Endodermal cell (in vitro differentiated cells): ENCODE measurements at regions not wholly inside any gene's neighbourhood (a gene's known extent, or its start where the extent isn't known, plus 50 kb on each side); places are given as distances from the start of the nearest gene placed in this dataset.

Experiments used
- DNase-seq: peaks from one replicate; pipeline ENCODE4 v3.0.0-alpha.2; 2017
- H3K27ac ChIP-seq: 2 replicates; pipeline ENCODE4 v1.5.1; 2013; ENCODE audit warnings: mild to moderate bottlenecking, low read depth, low read length, moderate library complexity
- H3K27me3 ChIP-seq: 2 replicates; pipeline ENCODE4 v1.6.1; 2013; ENCODE audit warnings: mild to moderate bottlenecking, low read length, moderate library complexity; ENCODE audit not compliant: insufficient read depth, control insufficient read depth, poor library complexity, severe bottlenecking
- H3K36me3 ChIP-seq: 2 replicates; pipeline ENCODE4 v1.7.0; 2013; ENCODE audit warnings: mild to moderate bottlenecking, low read length, moderate library complexity; ENCODE audit not compliant: control insufficient read depth, insufficient read depth
- H3K4me1 ChIP-seq: one replicate; pipeline ENCODE4 v1.7.0; 2013; ENCODE audit warnings: low read length; ENCODE audit not compliant: control insufficient read depth, insufficient read depth
- H3K4me3 ChIP-seq: 2 replicates; pipeline ENCODE4 v1.5.1; 2013; ENCODE audit warnings: mild to moderate bottlenecking, low read length, moderate library complexity
- H3K9ac ChIP-seq: 2 replicates; pipeline ENCODE4 v1.6.1; 2013; ENCODE audit warnings: mild to moderate bottlenecking, low read length, moderate library complexity; ENCODE audit not compliant: poor library complexity, severe bottlenecking; ENCODE audit errors: extremely low read depth
- H3K9me3 ChIP-seq: 2 replicates; pipeline ENCODE4 v1.6.1; 2013; ENCODE audit warnings: mild to moderate bottlenecking, low read length, moderate library complexity; ENCODE audit not compliant: control insufficient read depth
- H3K27ac Mint-ChIP-seq: 2 replicates; pipeline ENCODE4 v1.8.0; 2020; ENCODE audit warnings: mixed read lengths
- H3K27me3 Mint-ChIP-seq: 2 replicates; pipeline ENCODE4 v1.8.0; 2021; ENCODE audit warnings: mild to moderate bottlenecking, mixed read lengths; ENCODE audit not compliant: insufficient read depth
- H3K36me3 Mint-ChIP-seq: 2 replicates; pipeline ENCODE4 v1.8.0; 2020; ENCODE audit warnings: low read depth, mixed read lengths
- H3K4me1 Mint-ChIP-seq: 2 replicates; pipeline ENCODE4 v1.8.0; 2020; ENCODE audit warnings: mixed read lengths
- H3K4me3 Mint-ChIP-seq: 2 replicates; pipeline ENCODE4 v1.8.0; 2020; ENCODE audit warnings: mild to moderate bottlenecking, moderate library complexity, mixed read lengths
- H3K9me3 Mint-ChIP-seq: 2 replicates; pipeline ENCODE4 v1.8.0; 2020; ENCODE audit warnings: mild to moderate bottlenecking, mixed read lengths
- WGBS, 2 experiments: methylation state at CpG; one replicate each; pipeline versions ENCODE4 v1.1.5 to v1.1.7; 2013; ENCODE audit warnings: missing lambda C conversion rate in 2 of 2, mixed read lengths in 1 of 2; ENCODE audit not compliant: insufficient coverage in 1 of 2, insufficient read length in 1 of 2; 5-methylcytosine and 5-hydroxymethylcytosine counted together
- TF ChIP-seq, protein P1 (sequence below): fragments of 200-600 bp; sonication (generic); conservative IDR thresholded peaks from 2 replicates; pipeline ENCODE4 v1.5.0; 2021; ENCODE audit warnings: antibody characterized with exemption, mild to moderate bottlenecking

DNA sequence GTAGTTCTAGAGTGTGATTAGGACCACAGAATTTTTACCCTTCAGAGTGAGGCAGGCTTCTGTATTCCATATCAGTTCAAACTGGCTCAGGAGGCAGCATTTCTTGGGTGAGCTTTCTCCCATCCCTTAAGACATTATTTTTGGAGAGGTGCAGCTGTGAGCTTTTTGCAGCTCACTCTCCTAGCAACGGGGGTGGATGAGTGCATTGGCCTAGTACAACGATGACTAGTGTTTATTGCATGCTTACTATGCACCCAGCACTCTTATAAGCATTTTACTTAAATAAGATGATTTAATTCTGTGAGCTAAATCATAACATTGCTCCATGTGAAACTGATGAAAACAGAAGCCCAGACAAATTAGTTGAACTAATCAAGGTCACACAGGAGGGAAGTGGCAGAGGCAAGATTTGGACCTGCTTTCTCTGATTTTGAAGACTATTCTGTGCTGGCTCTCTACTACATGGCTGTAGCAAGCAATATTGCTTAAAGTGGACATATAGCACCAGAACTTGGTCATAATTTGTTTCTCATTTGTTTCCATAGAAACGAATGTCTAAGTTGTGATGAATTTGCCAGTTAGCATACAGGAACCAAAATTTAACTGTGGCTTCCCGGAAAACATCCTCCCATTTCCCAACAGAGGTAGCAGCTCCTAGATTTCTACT is 372.1 kb upstream of the RIOK2 start:
- Mint-ChIP-seq H3K9me3 (peaks cover 4% of the 10 kb centered on the region), H3K4me3 (no peak overlapping the region), H3K4me1 (peaks cover 15% of the 10 kb centered on the region), H3K27me3 (no peaks in the 10 kb centered on the region), H3K27ac (peak overlapping the region; percentile 39), H3K36me3 (no peaks in the 10 kb centered on the region)
- no peak overlapping the region for H3K9ac ChIP-seq
- no peak for DNase-seq
- no peaks in the 10 kb centered on the region for H3K27me3 ChIP-seq
- TF ChIP-seq, protein P1, sequence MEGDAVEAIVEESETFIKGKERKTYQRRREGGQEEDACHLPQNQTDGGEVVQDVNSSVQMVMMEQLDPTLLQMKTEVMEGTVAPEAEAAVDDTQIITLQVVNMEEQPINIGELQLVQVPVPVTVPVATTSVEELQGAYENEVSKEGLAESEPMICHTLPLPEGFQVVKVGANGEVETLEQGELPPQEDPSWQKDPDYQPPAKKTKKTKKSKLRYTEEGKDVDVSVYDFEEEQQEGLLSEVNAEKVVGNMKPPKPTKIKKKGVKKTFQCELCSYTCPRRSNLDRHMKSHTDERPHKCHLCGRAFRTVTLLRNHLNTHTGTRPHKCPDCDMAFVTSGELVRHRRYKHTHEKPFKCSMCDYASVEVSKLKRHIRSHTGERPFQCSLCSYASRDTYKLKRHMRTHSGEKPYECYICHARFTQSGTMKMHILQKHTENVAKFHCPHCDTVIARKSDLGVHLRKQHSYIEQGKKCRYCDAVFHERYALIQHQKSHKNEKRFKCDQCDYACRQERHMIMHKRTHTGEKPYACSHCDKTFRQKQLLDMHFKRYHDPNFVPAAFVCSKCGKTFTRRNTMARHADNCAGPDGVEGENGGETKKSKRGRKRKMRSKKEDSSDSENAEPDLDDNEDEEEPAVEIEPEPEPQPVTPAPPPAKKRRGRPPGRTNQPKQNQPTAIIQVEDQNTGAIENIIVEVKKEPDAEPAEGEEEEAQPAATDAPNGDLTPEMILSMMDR, result no peak
- H3K4me1 ChIP-seq, result no peaks in the 10 kb centered on the region
- H3K9me3 ChIP-seq, result peaks cover 11% of the 10 kb centered on the region
- no peaks in the 10 kb centered on the region for H3K36me3 ChIP-seq
- H3K4me3 ChIP-seq, result no peak overlapping the region
- no peak overlapping the region for H3K27ac ChIP-seq
- 88 to 93% methylated on average over 2 to 3 of the region's 4 CpGs for whole genome bisulfite sequencing, 2 experiments

DNA sequence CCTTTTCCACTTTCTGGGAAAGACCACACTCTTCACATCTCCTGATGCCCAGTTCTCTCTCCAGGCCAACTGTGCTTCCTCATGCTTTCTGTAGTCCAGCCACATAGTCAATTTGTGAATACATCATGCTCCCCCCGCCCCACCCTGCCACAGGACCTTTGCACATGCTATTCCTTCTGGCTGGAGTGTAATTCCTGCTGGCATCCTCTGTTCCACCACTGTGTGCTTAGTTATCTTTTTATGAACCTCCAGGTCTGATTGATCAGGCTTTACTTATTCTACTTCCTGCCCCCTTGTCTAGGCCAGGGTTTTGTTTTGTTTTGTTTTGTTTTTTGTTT is 372.6 kb upstream of the RIOK2 start:
- Mint-ChIP-seq H3K4me1 (peaks cover 15% of the 10 kb centered on the region), H3K36me3 (no peaks in the 10 kb centered on the region)

DNA sequence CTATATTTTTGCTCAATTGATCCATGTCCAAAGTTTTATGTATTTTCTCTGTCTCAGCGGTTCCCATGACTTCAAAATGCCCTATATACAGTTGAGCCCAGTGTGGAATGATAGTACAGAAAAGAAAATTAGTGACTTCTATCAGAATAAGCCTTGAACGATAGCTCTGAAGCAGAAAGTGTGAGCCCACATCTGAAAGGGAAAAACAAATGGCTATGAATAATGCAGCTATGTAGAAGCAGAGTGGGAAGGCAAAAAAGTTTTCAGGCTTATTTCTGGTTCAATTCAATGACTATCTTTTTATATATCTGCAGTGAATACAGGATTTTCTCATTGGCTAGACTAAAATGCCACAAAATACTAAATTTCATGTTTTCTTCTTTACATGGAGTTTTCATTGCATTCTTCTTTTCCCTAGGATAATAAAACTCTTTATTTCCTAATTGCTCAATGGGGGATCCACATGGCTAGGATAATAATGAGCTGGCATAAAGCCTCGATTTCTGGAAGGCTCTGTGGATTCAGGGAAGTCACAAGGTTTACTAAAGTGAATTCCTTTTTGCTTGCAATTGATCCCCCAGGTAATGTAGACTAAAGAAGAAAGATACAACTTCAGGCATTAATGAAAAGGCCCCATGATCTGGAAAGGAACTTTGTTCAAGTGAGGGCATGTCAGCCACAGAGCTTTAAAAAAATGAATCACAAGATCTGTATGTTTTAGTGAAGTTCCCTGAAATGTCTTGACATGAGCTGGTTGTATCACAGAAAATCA is 377.0 kb upstream of the RIOK2 start:
- H3K9me3 Mint-ChIP-seq, result no peaks in the 10 kb centered on the region
- no peaks in the 10 kb centered on the region for H3K36me3 Mint-ChIP-seq
- H3K9ac ChIP-seq, result no peak overlapping the region
- no peak overlapping the region for H3K4me3 ChIP-seq
- DNase-seq, result no peak
- no peaks in the 10 kb centered on the region for H3K36me3 ChIP-seq
- H3K27me3 Mint-ChIP-seq, result no peaks in the 10 kb centered on the region
- no peak overlapping the region for H3K27ac Mint-ChIP-seq
- H3K4me1 Mint-ChIP-seq, result peaks cover under 1% of the 10 kb centered on the region
- TF ChIP-seq, protein P1, result no peak
- H3K4me3 Mint-ChIP-seq, result no peak overlapping the region
- H3K4me1 ChIP-seq, result no peaks in the 10 kb centered on the region
- no peaks in the 10 kb centered on the region for H3K9me3 ChIP-seq
- H3K27me3 ChIP-seq, result no peaks in the 10 kb centered on the region
- no peak overlapping the region for H3K27ac ChIP-seq
- WGBS, 2 experiments, result 86 to 87% methylated on average over 3 of the region's 3 CpGs

More for the DNA sequence above, 372.6 kb upstream of the RIOK2 start:
- H3K27ac ChIP-seq, result no peak overlapping the region
- peaks cover 4% of the 10 kb centered on the region for H3K9me3 Mint-ChIP-seq
- no peaks in the 10 kb centered on the region for H3K36me3 ChIP-seq
- H3K4me3 ChIP-seq, result no peak overlapping the region
- no peaks in the 10 kb centered on the region for H3K27me3 ChIP-seq
- no peak for DNase-seq
- H3K4me1 ChIP-seq, result no peaks in the 10 kb centered on the region
- H3K27me3 Mint-ChIP-seq, result no peaks in the 10 kb centered on the region
- no peak overlapping the region for H3K9ac ChIP-seq
- TF ChIP-seq, protein P1, result no peak
- no peak overlapping the region for H3K27ac Mint-ChIP-seq
- H3K4me3 Mint-ChIP-seq, result no peak overlapping the region
- WGBS, 2 experiments, result 84% methylated on average over 1 of the region's 1 CpG; no CpG with 5 or more reads in 1 of the 2 experiments
- peaks cover 11% of the 10 kb centered on the region for H3K9me3 ChIP-seq
